ENCODE measurements at regions not wholly inside any gene's neighbourhood (a gene's known extent, or its start where the extent isn't known, plus 50 kb on each side); places are given as distances from the start of the nearest gene placed in this dataset.

- Histone ChIP-seq H3K27me3 (ENCODE audit: control insufficient read depth, insufficient read depth, low read length) (no peaks in the 10 kb centered on the region), H3K79me2 (no peaks in the 10 kb centered on the region), H3K27ac (no peak overlapping the region), H3K4me2 (ENCODE audit: low read length) (no peak overlapping the region), H2AFZ (no peak overlapping the region), H3K9ac (no peak overlapping the region), H3K4me1 (no peaks in the 10 kb centered on the region), H3K9me3 (ENCODE audit: control insufficient read depth, low read length) (no peaks in the 10 kb centered on the region), H3K4me3 (ENCODE audit: low read depth, low read length) (no peak overlapping the region), H3K36me3 (ENCODE audit: control insufficient read depth, insufficient read depth, low read length) (no peaks in the 10 kb centered on the region)
- TF ChIP-seq, protein P1, sequence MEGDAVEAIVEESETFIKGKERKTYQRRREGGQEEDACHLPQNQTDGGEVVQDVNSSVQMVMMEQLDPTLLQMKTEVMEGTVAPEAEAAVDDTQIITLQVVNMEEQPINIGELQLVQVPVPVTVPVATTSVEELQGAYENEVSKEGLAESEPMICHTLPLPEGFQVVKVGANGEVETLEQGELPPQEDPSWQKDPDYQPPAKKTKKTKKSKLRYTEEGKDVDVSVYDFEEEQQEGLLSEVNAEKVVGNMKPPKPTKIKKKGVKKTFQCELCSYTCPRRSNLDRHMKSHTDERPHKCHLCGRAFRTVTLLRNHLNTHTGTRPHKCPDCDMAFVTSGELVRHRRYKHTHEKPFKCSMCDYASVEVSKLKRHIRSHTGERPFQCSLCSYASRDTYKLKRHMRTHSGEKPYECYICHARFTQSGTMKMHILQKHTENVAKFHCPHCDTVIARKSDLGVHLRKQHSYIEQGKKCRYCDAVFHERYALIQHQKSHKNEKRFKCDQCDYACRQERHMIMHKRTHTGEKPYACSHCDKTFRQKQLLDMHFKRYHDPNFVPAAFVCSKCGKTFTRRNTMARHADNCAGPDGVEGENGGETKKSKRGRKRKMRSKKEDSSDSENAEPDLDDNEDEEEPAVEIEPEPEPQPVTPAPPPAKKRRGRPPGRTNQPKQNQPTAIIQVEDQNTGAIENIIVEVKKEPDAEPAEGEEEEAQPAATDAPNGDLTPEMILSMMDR (IDR thresholded peaks at IDR 0.05) = no peak
These were observed 228.4 kb upstream of the MEX3C start for GRCh38 chr18:51425889-51426288.

DNA sequence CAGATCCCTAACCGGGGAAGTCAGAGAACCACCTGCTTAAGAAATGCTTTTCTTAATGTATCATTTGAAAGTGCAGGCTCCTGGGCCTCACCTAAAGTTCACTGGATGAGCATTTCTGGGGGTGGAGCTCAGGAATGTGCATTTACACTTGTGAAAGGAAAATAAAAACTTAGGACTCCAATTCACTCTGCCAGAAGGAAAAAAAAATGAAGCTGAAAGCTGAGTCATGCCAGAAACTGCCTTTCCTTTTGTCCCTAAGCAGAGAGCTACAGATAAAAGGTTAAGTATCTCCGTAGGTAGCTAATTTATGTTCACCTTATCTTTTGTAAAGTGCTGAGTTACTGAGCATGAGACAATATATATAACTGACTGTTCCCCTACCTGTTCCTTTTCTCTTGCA, 229.5 kb upstream of the MEX3C start:
- no peak overlapping the region for H3K4me3 ChIP-seq (ENCODE audit: low read depth, low read length)
- H3K27ac ChIP-seq = no peak overlapping the region
- H3K4me2 ChIP-seq (ENCODE audit: low read length) = no peak overlapping the region
- H3K4me1 ChIP-seq = no peaks in the 10 kb centered on the region
- H3K9ac ChIP-seq = no peak overlapping the region
- no peak overlapping the region for H2AFZ ChIP-seq
- H3K36me3 ChIP-seq (ENCODE audit: control insufficient read depth, insufficient read depth, low read length) = no peaks in the 10 kb centered on the region
- TF ChIP-seq, protein P1 (IDR thresholded peaks at IDR 0.05) = no peak
- no peaks in the 10 kb centered on the region for H3K27me3 ChIP-seq (ENCODE audit: control insufficient read depth, insufficient read depth, low read length)
- H3K79me2 ChIP-seq = no peaks in the 10 kb centered on the region
- no peaks in the 10 kb centered on the region for H3K9me3 ChIP-seq (ENCODE audit: control insufficient read depth, low read length)

GRCh38 chr18:51429644-51430043, 232.2 kb upstream of the MEX3C start:
- H3K4me3 ChIP-seq (ENCODE audit: low read depth, low read length) = no peak overlapping the region
- H3K9me3 ChIP-seq (ENCODE audit: control insufficient read depth, low read length) = no peaks in the 10 kb centered on the region
- TF ChIP-seq, protein P1 (IDR thresholded peaks at IDR 0.05) = no peak
- H3K36me3 ChIP-seq (ENCODE audit: control insufficient read depth, insufficient read depth, low read length) = no peaks in the 10 kb centered on the region
- H3K4me1 ChIP-seq = no peaks in the 10 kb centered on the region
- H3K4me2 ChIP-seq (ENCODE audit: low read length) = no peak overlapping the region
- H3K79me2 ChIP-seq = no peaks in the 10 kb centered on the region
- H3K9ac ChIP-seq = no peak overlapping the region
- H2AFZ ChIP-seq = no peak overlapping the region
- no peaks in the 10 kb centered on the region for H3K27me3 ChIP-seq (ENCODE audit: control insufficient read depth, insufficient read depth, low read length)
- H3K27ac ChIP-seq = no peak overlapping the region

GRCh38 chr18:51430538-51430937, 233.1 kb upstream of the MEX3C start:
- Histone ChIP-seq H3K27me3 (ENCODE audit: control insufficient read depth, insufficient read depth, low read length) (no peaks in the 10 kb centered on the region), H2AFZ (no peak overlapping the region), H3K36me3 (ENCODE audit: control insufficient read depth, insufficient read depth, low read length) (no peaks in the 10 kb centered on the region), H3K79me2 (no peaks in the 10 kb centered on the region), H3K9me3 (ENCODE audit: control insufficient read depth, low read length) (no peaks in the 10 kb centered on the region), H3K9ac (no peak overlapping the region), H3K4me3 (ENCODE audit: low read depth, low read length) (no peak overlapping the region), H3K4me1 (no peaks in the 10 kb centered on the region), H3K4me2 (ENCODE audit: low read length) (no peak overlapping the region), H3K27ac (no peak overlapping the region)
- TF ChIP-seq, protein P1 (IDR thresholded peaks at IDR 0.05) = no peak

- TF ChIP-seq, protein P1 (IDR thresholded peaks at IDR 0.05) = no peak
- Histone ChIP-seq H3K9me3 (ENCODE audit: control insufficient read depth, low read length) (no peaks in the 10 kb centered on the region), H3K4me3 (ENCODE audit: low read depth, low read length) (no peak overlapping the region)
These were observed 235.8 kb upstream of the MEX3C start for GRCh38 chr18:51433296-51433695.

More at GRCh38 chr18:51433296-51433695, 235.8 kb upstream of the MEX3C start:
- no peak overlapping the region for H3K27ac ChIP-seq
- H3K79me2 ChIP-seq = no peaks in the 10 kb centered on the region
- H3K9ac ChIP-seq = no peak overlapping the region
- H3K4me1 ChIP-seq = no peaks in the 10 kb centered on the region
- H3K4me2 ChIP-seq (ENCODE audit: low read length) = no peak overlapping the region
- no peak overlapping the region for H2AFZ ChIP-seq
- H3K36me3 ChIP-seq (ENCODE audit: control insufficient read depth, insufficient read depth, low read length) = no peaks in the 10 kb centered on the region
- H3K27me3 ChIP-seq (ENCODE audit: control insufficient read depth, insufficient read depth, low read length) = no peaks in the 10 kb centered on the region

All from parathyroid adenoma (tissue), 2 donors.